Muscle of leg (tissue), 3 donors: ENCODE measurements at regions not wholly inside any gene's neighbourhood (a gene's known extent, or its start where the extent isn't known, plus 50 kb on each side); places are given as distances from the start of the nearest gene placed in this dataset.

Source experiments
- DNase-seq: peaks from one replicate; pipeline ENCODE4 v3.0.0; 2013
- H3K27ac ChIP-seq: one replicate; pipeline ENCODE4 v1.5.1; 2013; ENCODE audit warnings: mild to moderate bottlenecking, low read length, control low read depth
- H3K27me3 ChIP-seq: one replicate; pipeline ENCODE4 v1.6.1; 2013; ENCODE audit warnings: low read length; ENCODE audit not compliant: control insufficient read depth, insufficient read depth
- H3K36me3 ChIP-seq: one replicate; pipeline ENCODE4 v1.6.1; 2013; ENCODE audit warnings: low read length; ENCODE audit not compliant: control insufficient read depth, insufficient read depth
- H3K4me1 ChIP-seq: one replicate; pipeline ENCODE4 v1.6.1; 2013; ENCODE audit warnings: low read length; ENCODE audit not compliant: control insufficient read depth, insufficient read depth
- H3K4me3 ChIP-seq: one replicate; pipeline ENCODE4 v1.5.1; 2013; ENCODE audit warnings: low read length, control low read depth
- H3K9me3 ChIP-seq: replicated peaks from 2 replicates; pipeline ENCODE4 v1.6.1; 2013; ENCODE audit warnings: low read depth, low read length; ENCODE audit not compliant: control insufficient read depth
- WGBS: methylation state at CpG from one replicate; pipeline ENCODE4 v1.1.5; 2013; ENCODE audit warnings: missing lambda C conversion rate; ENCODE audit not compliant: insufficient coverage; 5-methylcytosine and 5-hydroxymethylcytosine counted together

- WGBS, result no CpG with 5 or more reads among the region's 2 CpGs
- H3K4me3 ChIP-seq, result no peak overlapping the region
- H3K36me3 ChIP-seq, result no peaks in the 10 kb centered on the region
- peak; percentile 87 for DNase-seq
- no peaks in the 10 kb centered on the region for H3K27me3 ChIP-seq
- no peak overlapping the region for H3K27ac ChIP-seq
- peaks cover 4% of the 10 kb centered on the region for H3K4me1 ChIP-seq
- no peaks in the 10 kb centered on the region for H3K9me3 ChIP-seq
Observed at GRCh38 chr5:166353580-166353979, 1937.9 kb upstream of the WWC1 start.

- Histone ChIP-seq H3K9me3 (no peaks in the 10 kb centered on the region), H3K4me1 (no peaks in the 10 kb centered on the region), H3K27me3 (no peaks in the 10 kb centered on the region), H3K4me3 (no peak overlapping the region), H3K36me3 (no peaks in the 10 kb centered on the region), H3K27ac (no peak overlapping the region)
- no CpG with 5 or more reads among the region's 1 CpG for WGBS
- no peak for DNase-seq
Observed at GRCh38 chr5:166354332-166354731, 1937.1 kb upstream of the WWC1 start.

- H3K36me3 ChIP-seq, result no peaks in the 10 kb centered on the region
- no peak overlapping the region for H3K27ac ChIP-seq
- H3K27me3 ChIP-seq, result no peaks in the 10 kb centered on the region
- no peaks in the 10 kb centered on the region for H3K9me3 ChIP-seq
- no peak overlapping the region for H3K4me3 ChIP-seq
- no peak for DNase-seq
- H3K4me1 ChIP-seq, result no peaks in the 10 kb centered on the region
- WGBS, result 88% methylated on average over 2 of the region's 5 CpGs
Observed at GRCh38 chr5:166356096-166356495, 1935.3 kb upstream of the WWC1 start.

GRCh38 chr5:166358127-166358830 lies 1933.2 kb upstream of the WWC1 start:
- no peak for DNase-seq
- no peaks in the 10 kb centered on the region for H3K4me1 ChIP-seq
- no peak overlapping the region for H3K27ac ChIP-seq
- WGBS, result no CpG with 5 or more reads among the region's 4 CpGs
- peaks cover 2% of the 10 kb centered on the region for H3K9me3 ChIP-seq
- no peaks in the 10 kb centered on the region for H3K27me3 ChIP-seq
- no peak overlapping the region for H3K4me3 ChIP-seq
- no peaks in the 10 kb centered on the region for H3K36me3 ChIP-seq

- no peaks in the 10 kb centered on the region for H3K27me3 ChIP-seq
- peaks cover 2% of the 10 kb centered on the region for H3K9me3 ChIP-seq
- no peak overlapping the region for H3K4me3 ChIP-seq
- no peak for DNase-seq
- no CpG with 5 or more reads among the region's 6 CpGs for WGBS
- no peaks in the 10 kb centered on the region for H3K4me1 ChIP-seq
- H3K36me3 ChIP-seq, result no peaks in the 10 kb centered on the region
- no peak overlapping the region for H3K27ac ChIP-seq
Observed at GRCh38 chr5:166363087-166363760, 1928.2 kb upstream of the WWC1 start.

- peaks cover 2% of the 10 kb centered on the region for H3K9me3 ChIP-seq
- H3K27me3 ChIP-seq, result no peaks in the 10 kb centered on the region
- 100% methylated on average over 1 of the region's 4 CpGs for WGBS
- no peaks in the 10 kb centered on the region for H3K4me1 ChIP-seq
- no peak overlapping the region for H3K4me3 ChIP-seq
- DNase-seq, result no peak
- H3K36me3 ChIP-seq, result no peaks in the 10 kb centered on the region
- no peak overlapping the region for H3K27ac ChIP-seq
Observed at GRCh38 chr5:166365164-166365563, 1926.3 kb upstream of the WWC1 start.

- Histone ChIP-seq H3K27me3 (no peaks in the 10 kb centered on the region), H3K27ac (no peak overlapping the region), H3K4me1 (no peaks in the 10 kb centered on the region), H3K9me3 (no peaks in the 10 kb centered on the region), H3K36me3 (no peaks in the 10 kb centered on the region), H3K4me3 (no peak overlapping the region)
- WGBS, result no CpG with 5 or more reads among the region's 1 CpG
- no peak for DNase-seq
Observed at GRCh38 chr5:166367391-166367790, 1924.1 kb upstream of the WWC1 start.

- WGBS, result no CpG with 5 or more reads among the region's 2 CpGs
- H3K9me3 ChIP-seq, result no peaks in the 10 kb centered on the region
- H3K4me1 ChIP-seq, result no peaks in the 10 kb centered on the region
- H3K4me3 ChIP-seq, result no peak overlapping the region
- H3K27me3 ChIP-seq, result no peaks in the 10 kb centered on the region
- no peaks in the 10 kb centered on the region for H3K36me3 ChIP-seq
- peak; percentile 16 for DNase-seq
- H3K27ac ChIP-seq, result no peak overlapping the region
Observed at GRCh38 chr5:166369346-166369745, 1922.1 kb upstream of the WWC1 start.

- Histone ChIP-seq H3K9me3 (no peaks in the 10 kb centered on the region), H3K27me3 (no peaks in the 10 kb centered on the region), H3K36me3 (no peaks in the 10 kb centered on the region), H3K4me1 (no peaks in the 10 kb centered on the region), H3K27ac (no peak overlapping the region), H3K4me3 (no peak overlapping the region)
- WGBS, result no CpG with 5 or more reads among the region's 2 CpGs
- no peak for DNase-seq
Observed at GRCh38 chr5:166369807-166370206, 1921.6 kb upstream of the WWC1 start.

GRCh38 chr5:166370928-166371690 lies 1920.3 kb upstream of the WWC1 start:
- Histone ChIP-seq H3K36me3 (no peaks in the 10 kb centered on the region), H3K27me3 (no peaks in the 10 kb centered on the region), H3K9me3 (no peaks in the 10 kb centered on the region), H3K4me3 (peak overlapping the region; percentile 6), H3K27ac (no peak overlapping the region), H3K4me1 (no peaks in the 10 kb centered on the region)
- no CpG with 5 or more reads among the region's 6 CpGs for WGBS
- DNase-seq, result peak; percentile 48
